CD4-positive, alpha-beta T cell treated with Interleukin-4 for 4 hours (primary cell): ENCODE measurements at regions not wholly inside any gene's neighbourhood (a gene's known extent, or its start where the extent isn't known, plus 50 kb on each side); places are given as distances from the start of the nearest gene placed in this dataset.
"Not testable (repeated sequence)": the region's sequence is repeated elsewhere in the genome, so short reads cannot be mapped to it uniquely, and the experiment has no call there.

ENCODE experiments used
- DNase-seq: peaks from one replicate; pipeline ENCODE4 v3.0.0-alpha.2; 2020

DNA sequence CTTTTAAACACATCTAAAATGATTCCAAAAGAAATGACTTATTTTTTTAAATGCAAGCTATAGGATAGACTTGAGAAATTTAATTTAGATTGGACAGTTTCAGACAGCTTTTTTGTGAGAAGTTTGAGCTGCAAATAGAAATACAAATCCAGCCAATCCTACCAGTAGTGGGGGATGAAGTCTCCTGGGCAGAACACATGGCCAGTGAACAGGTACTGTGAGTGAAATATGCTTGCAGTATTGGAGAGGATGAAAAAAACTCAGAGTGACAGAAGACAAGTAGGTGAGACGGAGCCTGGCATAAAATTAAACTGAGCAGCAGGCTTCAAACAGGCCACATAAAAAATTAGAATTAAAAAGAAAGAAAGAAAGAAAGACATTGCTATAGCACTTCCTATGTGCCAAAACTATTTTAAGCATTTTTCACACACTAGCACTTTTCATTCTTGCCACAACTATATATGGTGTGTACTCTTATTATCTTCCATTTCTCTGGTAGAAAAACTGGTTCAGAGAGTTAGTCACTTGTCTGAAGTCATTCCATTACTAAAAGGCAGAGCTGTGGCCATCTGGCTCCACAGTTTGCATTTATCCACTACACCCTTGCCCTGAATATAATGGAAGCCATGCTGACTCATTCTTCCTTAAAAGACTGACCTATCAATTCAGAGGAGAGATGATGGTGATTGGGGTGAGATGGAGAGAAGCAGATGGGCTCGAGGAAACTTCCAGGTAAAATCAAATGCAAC is 310.2 kb upstream of the CTNND2 start:
- DNase-seq, result no peak

DNA sequence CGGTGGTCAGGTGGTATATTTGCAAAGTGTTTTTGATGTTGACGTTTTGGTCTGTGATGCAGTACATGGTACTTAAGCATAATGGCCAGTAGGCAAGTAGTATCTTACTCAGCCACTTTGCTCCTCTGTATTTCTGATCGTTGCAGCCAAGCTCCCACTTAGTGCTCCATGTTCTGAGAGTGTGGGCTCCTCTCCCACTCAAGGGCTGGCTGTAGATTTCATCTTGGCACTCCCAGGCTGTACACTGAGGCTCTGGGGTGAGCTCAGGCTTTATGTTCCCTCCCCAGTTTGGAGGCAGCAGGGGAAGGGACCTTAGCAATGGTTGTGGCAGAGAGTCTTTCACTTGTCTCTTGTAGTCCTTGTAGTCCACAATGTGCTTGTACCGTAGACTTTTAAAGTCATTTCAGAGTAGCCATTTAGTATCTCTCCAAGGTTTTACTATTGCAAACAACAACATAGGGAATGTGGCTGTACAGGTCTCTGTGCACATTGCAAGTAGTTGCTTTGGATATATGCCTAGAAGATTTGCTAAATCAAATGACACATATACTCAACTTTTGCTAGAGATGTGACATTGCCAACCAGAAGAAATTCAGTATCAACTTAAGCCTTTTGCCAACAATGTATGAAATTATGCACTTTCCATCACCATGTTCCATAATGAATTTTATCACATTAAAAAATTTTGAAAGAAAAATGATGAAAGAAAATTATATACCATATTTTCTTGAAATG is 304.3 kb upstream of the CTNND2 start:
- DNase-seq, result no peak

DNA sequence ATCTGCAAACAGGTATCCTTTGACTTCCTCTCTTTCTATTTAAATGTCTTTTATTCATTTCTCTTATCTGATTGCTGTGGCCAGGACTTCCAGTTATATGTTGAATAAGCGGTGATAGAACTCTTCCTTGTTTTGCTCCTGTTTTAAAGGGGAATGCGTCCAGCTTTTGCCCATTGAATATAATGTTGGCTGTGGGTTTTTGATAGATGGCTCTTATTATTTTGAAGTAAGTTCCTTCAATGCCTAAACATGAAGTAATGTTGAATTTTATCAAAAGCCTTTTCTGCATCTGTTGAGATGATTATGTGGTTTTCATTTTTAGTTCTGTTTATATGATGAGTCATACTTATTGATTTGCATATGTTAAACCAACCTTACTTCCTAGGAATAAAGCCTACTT is 300.5 kb upstream of the CTNND2 start:
- DNase-seq, result no peak

DNA sequence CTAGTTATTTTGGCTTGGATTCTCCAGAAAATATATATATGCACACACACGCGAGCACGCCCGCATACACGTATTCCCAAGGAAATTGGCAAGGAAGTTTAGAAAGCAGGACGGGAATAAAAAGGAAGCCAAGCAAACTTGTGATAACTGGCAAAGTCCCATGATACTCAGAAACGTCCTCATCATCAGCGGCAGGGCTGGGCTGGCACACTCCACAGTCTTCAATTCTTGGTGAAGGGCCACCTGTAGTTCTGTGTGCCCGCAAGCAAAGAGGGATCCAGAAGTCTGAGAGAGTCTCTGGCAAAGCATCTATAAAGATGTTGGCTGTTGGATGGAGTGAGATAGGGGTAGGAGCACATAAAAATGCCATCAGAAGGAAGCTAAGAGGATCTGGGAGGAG is 289.3 kb upstream of the CTNND2 start:
- DNase-seq, result no peak

DNA sequence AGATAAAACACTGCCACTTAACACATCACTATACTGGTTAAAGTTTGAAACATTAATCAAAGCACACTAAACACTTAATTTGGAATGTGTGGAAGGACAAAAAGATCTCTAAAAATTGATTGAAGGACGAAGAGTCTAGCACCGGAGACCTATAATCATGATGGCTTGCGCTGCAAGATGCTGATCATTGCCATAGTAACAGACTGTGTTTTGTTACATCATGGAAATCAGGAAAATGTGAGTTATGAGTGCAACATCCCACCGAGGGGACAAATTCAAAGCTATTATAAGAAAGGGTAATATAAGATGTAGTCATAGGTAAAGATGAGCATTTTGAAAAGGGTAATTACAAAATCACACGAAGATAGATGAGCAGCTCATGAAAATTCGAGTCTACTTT is 278.8 kb upstream of the CTNND2 start:
- DNase-seq, result no peak

DNA sequence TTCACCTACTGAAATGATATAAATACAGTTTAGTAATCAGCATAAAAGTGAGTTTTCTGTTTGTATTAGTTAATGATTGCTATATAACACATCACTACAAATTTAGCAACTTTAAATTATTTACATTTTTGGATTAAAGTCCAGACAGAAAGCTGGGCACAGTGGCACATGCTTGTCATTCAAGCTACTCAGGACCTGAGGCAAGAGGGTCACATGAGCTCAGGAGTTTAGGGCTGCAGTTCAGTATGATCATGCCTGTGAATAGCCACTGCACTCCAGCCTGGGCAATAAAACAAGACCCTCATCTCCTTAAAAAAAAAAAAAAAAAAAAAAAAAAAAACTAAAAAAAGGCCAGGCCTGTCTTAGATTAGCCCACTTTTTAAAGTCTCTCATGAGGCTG is 273.6 kb upstream of the CTNND2 start:
- no peak for DNase-seq

DNA sequence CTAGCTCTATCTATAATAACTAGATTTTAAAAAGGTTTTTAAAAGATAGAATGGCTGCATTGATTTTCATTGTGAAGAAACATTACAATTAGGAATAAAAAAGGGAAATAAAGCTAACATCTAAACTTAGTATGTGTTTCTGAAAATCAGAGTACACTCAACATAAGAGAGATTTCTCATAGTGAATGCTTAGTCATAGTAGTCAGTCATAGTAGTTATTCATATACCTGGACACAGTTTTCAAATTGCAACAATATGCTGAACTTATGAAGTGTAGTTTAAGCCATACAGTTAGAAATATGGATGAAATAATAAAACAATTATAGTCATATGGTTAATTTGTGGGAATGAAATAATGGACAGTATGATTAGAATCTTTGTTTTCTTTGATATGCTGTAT is 273.0 kb upstream of the CTNND2 start:
- no peak for DNase-seq

DNA sequence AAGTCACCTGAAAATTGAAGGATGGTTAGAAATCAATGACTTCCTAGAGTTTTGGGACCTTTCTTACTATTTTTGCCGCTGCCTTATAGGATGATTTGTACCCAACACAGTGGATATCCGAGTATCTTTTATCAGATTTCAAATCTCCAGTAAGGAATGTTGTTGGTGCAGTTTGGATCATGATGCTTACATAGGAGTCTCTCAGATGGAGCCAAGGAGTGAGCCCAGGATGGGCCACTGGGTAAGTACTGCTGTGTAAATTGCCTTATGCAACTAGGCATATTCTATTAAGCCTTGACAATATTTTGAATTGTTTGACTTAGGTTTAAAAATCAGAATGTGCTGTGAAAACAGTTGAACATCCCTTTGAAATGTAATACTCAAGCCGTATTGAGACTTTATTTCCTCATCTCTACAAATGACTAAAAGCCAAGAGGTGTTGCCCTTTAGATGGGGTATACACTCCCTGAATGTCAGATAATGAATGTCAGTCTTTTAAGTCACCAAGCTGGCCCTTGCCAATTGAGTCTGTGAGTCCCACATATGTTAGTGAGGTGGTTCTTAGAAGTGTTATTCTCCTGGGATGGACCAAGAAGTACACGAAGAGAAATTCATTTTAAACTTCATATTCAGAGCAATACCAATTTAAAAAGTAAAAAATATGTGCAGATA is 271.8 kb upstream of the CTNND2 start:
- DNase-seq, result no peak

DNA sequence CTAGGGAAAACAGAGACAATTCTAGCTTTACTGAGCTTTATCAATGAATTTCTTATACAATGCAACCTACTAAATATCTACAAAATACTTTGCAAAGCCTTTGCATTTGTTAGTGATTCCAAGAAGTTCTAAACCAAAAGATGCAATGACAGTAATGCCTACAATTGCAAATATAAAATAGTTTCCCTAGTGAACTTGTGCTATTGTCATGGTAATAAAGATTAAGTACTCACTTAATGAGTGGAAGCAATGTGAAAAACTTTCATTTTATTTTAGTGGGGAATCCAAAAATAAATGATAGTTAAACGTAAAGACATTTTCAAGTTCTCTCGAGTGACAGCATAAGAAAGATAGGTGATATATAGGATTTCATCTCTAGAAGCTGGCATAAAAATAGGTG is 270.5 kb upstream of the CTNND2 start:
- no peak for DNase-seq

DNA sequence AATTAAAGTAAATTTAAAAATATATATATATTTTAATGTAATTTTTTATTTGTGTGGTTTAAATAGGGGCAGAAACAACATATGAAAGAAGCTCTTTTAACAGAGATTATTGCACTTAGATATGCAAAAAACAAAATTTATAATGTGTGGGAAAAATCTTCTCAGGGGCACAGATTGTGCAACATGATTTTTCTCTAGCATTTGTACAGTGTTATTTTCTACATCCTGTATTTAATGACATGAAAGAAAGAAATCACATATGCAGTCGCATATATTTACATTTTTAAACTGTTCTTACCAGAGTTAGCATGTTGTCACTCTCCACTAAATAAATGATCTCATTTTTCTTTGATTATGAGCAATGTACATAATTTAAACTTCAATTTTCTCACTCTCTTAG is 265.3 kb upstream of the CTNND2 start:
- no peak for DNase-seq

DNA sequence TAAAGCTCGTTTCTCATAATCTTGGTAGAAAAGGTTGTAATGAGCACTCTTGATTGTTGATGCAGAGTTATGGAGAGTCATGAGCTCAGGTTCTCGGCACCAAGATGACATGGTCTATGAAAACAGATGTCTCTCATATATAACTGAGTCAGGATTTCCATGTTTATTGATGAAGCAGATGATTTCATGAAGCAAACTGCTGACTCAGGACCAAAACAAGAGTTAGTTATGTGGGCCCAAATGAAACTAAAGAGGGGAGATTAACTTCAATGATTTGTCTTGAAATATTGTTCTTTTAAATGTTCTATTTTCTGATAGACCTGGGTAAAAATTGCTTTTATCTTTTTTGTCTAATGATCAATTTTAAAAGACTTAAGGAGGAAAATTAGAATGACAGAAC is 258.6 kb upstream of the CTNND2 start:
- no peak for DNase-seq

DNA sequence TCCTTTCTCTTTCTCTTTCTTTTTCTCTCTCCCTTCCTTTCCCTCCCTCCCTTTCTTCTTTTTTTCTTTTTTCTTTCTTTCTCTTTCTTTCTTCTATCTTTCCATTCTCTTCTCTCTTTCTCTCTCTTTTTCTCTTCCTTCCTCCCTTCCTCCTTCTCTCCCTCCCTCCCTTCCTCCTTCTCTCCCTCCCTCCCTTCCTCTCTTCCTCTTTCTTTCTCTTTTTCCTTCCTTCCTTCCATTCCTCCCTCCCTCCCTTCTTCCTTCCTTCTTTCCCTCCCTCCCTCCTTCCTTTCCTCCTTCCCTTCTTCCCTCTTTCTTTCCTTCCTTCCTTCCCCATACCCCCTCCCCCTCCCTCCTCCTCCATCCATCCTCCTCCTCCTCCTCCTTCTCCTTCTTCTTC is 243.3 kb upstream of the CTNND2 start:
- no peak for DNase-seq

DNA sequence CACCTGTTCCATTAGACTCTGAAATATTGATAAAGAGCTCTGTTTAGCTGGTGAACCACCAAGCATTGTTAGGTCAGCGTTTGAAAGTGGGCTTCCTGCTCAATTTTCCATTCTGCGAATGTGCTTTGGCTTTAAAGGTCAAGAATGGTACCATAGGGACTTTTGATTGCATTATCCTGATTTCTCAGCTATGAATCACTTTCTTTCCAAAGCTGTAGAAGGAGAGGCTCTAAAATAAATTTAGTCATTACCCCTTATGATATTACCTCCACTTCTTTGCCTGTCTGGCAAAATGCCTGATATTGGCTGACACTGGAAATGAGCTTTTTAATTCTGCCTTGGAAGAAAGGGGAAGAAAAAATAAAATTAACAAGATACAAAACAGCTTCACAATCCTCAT is 237.2 kb upstream of the CTNND2 start:
- no peak for DNase-seq

DNA sequence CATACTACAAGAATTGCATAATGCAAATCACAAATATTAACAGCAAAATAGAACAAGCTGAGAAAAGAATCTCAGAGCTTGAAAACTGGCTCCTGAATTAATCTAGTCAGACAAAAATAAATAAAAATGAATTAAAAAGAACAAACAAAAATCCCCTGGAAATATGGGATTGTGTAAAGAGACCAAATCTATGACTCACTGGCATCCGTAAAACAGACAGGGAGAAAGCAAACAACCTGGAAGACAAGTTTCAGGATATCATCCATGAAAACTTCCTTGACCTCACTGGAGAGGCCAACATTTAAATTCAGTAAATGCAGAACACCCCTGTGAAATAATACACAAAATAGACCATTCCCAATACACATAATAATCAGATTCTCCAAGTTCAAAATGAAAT is 229.3 kb upstream of the CTNND2 start:
- no peak for DNase-seq

DNA sequence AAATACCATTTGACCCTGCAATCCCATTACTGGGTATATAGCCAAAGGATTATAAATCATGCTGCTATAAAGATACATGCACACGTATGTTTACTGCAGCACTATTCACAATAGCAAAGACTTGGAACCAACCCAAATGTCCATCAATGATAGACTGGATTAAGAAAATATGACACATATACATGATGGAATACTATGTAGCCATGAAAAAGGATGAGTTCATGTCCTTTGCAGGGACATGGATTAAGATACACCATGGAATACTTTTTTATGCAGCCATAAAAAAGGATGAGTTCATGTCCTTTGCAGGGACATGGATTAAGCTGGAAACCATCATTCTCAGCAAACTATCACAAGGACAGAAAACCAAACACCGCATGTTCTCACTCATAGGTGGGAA is 226.8 kb upstream of the CTNND2 start:
- not testable (repeated sequence) for DNase-seq

DNA sequence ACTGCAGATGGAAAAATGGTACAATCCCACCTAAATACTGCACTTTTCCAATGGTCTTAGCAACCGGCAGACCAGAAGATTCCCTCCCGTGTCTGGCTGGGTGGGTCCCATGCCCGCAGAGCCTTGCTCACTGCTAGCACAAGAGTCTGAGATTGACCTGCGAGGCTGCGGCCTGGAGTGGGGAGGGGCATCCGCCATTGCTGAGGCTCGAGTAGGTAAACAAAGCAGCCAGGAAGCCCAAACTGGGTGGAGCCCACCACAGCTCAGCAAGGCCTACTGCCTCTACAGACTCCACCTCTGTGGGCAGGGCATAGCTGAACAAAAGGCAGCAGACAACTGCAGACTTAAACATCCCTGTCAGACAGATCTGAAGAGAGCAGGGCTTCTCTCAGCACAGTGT is 221.6 kb upstream of the CTNND2 start:
- no peak for DNase-seq

DNA sequence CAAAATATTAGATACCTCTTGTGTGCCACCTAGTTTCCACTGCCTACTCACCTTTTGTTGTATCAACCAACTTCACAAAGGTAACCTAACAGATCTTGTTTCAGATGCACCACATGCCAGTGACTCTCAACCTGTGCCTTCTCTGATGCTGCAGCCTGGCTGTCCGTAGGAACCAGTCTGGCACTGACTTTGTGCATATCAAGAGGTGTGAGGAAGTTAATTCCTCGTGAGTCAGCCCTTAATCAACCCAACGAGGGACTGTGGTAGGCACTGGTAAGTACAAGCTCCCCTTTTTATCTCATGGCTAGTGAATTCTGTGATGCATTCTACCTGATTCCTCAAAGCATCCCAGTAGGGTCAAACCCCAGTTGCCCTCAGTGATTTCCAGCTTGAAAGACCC is 215.4 kb upstream of the CTNND2 start:
- DNase-seq, result no peak

DNA sequence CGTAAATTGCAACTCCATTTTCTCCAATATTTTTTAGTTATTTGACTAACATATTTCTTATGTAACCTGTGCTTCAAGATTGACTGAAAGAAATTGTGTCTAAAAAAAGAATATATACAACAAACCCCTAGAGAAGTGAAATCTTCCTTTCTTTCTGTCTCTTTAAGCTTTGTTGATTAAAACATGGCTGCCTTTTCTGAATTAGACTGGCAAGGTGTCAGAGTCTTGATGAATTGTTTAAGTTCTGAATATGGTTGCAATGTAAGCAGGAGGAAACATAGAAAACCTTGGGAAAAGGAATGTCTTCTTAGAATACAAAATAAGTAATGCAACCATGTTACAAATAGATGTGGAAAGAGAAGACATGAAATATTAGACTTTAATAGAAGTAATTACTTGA is 209.8 kb upstream of the CTNND2 start:
- DNase-seq, result no peak

DNA sequence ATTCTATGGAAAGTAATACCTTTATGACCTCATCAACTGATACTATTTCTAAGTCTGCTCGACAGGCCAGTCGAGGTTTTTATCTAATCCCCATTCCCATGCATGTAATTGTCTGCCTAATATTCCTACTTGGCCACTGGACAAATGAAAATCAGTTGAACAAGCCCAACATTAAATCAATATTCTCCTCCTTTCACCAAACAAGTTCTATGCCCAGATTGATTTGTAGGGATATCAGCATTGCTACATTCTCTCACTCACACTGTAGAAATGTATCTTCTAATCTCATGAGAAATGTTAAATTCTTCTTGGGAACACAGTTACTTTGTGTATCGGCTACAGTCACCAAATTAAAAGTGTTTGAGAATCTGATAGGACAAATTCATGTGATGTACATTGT is 208.8 kb upstream of the CTNND2 start:
- no peak for DNase-seq

DNA sequence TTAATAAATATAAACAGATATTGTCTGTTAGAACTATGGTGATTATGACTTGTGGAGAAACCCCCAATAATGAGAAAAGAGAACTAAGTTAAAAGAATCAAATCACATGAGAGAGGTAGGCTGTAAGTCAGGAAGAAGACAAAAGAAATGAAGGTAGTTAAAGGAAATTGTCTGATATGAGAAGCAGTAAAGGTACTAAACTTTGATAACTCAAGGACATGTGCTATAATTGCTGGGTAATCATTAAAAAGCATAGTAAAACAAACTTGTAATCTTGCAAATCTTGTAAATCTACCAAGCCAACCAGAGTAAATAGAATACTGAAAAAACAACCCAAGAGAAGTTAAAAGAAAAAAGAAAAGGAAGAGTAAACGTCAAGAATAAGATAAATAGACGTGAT is 207.0 kb upstream of the CTNND2 start:
- DNase-seq, result no peak

DNA sequence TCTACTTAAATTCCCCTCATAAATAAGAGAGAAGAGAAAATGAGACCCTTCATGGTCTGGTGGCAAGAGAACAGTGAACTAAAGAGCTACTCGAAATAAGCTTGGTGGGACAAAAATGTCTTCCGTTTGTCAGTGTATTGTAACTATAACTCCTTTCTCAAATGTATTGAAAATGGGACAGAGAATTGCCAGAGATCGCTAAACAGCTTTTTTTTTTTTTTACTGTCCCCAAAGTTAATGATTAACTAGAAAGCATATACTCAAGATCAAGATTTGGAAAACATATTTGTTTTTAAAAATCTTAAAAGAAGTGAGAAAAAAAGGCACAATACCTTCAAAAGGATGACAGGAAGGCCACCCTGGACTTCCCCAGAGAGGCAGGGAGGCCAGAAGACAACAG is 206.4 kb upstream of the CTNND2 start:
- DNase-seq, result no peak

DNA sequence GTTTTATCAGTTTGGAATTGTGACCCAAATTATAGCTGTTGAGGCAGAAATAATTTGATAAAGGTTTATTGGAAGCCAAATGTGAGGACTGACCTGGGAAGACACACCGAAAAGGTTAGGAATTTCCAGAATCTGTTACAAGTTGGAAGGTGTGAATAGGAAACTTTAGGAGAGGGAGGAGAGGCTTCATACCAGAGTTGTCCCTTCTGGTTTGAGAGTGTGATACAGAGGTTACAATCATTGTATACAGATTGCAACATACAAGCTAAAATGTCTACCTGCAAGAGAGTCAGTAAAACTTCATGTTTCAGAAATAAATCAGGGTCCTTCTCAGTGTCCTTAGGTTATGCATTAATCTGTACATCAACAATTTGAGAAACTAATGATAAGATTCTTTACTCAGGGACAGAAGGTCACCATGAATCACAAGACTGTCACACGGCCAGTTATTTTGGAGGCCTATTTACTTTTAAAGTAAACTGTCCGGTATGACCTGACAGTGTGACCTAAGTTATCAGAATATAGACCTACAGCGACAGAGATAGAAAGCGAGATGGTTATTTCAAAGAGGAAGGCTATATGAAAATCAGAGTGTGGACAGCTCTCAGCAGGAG is 204.9 kb upstream of the CTNND2 start:
- no peak for DNase-seq

DNA sequence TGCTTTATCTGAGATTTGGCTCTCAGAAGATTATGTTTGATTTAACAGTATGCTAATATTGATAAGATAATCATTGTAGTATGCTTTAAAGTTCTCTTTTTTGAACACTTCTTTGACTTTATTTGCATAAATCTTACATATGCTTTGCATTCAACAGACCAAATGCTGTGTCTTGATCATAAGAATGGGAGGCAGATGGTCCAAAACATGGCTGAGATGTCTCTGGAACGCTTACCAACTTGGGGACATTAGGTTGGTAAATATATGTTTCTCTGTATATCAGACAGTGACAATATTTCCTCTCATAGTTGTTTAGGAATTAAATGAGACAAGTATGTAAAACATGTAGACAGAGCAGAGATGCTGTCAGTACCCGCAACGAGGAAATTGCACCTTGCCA is 197.9 kb upstream of the CTNND2 start:
- DNase-seq, result no peak

DNA sequence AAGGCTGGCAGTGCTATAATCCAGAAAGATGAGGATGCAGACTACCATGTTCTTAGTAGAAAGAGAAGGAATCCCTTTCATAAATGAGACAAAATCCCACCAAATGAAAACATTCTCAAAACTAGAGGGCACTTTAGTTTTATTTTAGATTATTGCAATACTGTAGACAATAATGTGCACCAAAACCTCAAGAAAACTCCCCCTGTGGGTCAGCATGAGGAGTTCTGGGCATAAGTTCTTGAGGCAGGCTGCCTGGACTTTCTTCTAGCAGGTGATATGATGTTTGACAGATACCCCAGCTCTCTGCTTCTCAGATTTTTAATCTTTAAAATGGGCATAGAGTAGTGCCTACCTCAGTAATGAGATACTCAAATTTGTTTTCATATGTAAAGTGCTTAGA is 196.3 kb upstream of the CTNND2 start:
- no peak for DNase-seq
